ENCODE measurements at regions not wholly inside any gene's neighbourhood (a gene's known extent, or its start where the extent isn't known, plus 50 kb on each side); places are given as distances from the start of the nearest gene placed in this dataset.

DNA sequence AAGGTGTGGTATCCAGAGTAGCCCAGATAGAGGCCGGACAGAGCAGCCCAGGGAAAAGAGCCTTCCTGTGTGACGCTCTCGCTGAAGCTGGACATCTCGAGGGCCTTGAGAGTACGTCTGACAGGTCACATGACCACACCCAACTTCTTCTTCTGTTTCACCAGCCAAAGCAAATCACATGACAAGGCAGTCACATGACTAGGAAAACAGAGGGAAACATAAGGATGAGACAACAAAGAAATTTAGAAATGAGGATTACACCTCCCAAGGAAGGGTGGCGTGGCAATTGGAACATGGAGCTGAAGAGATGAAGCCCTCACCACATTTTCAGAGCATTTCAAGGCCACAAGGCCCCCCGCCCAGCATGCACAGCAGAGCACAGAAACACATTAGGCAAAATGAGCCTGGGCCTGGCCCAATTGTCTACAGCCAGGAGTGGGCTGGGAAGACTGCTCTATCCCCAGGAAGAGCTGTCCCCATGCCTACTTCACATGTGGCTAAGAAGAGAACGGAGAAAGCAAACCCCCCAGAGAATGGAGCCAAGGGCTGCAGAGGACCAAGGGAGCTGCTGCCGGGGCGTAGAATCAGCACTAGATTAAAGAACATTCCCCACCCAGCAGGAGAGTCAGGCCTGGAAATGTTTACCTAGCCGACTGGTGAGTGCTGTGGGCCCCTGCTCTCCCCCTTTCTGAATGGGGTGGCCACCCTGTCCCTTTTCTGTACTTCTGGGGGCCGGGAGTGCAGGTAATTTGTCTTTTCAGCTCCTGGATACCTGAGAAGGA, 305.1 kb downstream of the NPHP4 start:
- TF ChIP-seq, protein P1, sequence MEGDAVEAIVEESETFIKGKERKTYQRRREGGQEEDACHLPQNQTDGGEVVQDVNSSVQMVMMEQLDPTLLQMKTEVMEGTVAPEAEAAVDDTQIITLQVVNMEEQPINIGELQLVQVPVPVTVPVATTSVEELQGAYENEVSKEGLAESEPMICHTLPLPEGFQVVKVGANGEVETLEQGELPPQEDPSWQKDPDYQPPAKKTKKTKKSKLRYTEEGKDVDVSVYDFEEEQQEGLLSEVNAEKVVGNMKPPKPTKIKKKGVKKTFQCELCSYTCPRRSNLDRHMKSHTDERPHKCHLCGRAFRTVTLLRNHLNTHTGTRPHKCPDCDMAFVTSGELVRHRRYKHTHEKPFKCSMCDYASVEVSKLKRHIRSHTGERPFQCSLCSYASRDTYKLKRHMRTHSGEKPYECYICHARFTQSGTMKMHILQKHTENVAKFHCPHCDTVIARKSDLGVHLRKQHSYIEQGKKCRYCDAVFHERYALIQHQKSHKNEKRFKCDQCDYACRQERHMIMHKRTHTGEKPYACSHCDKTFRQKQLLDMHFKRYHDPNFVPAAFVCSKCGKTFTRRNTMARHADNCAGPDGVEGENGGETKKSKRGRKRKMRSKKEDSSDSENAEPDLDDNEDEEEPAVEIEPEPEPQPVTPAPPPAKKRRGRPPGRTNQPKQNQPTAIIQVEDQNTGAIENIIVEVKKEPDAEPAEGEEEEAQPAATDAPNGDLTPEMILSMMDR (IDR thresholded peaks at IDR 0.05), result no peak
- TF ChIP-seq EZH2 (IDR thresholded peaks at IDR 0.05), result no peak

All from neural progenitor cell (in vitro differentiated cells).